GM19452 (cell line): ENCODE measurements at regions not wholly inside any gene's neighbourhood (a gene's known extent, or its start where the extent isn't known, plus 50 kb on each side); places are given as distances from the start of the nearest gene placed in this dataset.
A peak's percentile ranks its signal among the peaks of the same experiment; 100 is the strongest.

Source experiments
- ATAC-seq: cut with Tn5 transposase; IDR thresholded peaks from one replicate; pipeline ENCODE4 v1.9.1; 2021; ENCODE audit not compliant: unreplicated experiment

DNA sequence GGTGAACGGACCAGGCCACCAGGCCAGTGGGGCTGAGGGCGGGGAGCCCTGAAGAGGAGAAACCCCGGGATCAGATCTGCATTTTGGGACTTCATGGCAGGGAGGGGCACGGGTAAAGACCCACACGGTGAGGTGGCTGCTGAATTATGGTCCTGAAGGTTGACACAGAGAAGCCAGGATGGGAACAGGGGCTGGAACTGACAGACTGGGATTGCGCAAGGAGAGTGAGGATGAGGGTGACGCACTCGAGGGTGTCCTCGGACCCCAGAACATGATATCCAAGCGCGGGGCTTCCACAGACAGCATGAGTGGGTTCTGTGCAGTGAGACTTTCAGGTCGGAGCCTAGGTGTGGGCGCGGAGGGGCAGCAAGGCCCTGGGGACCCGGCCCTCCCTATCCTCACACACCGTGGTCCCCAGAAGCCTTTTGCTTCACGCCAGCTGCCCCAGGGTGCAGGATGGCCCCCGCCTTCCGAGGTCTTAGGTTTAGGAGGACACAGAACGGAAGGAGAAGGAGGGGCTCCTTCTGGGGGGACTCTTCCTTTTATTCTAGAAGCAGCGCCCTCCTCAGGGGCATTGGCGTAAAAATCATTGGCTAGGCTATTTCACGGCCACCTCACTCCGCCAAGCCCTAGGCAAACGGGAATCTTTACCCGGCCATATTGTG is 416.8 kb upstream of the HS6ST1 start:
- no peak for ATAC-seq

DNA sequence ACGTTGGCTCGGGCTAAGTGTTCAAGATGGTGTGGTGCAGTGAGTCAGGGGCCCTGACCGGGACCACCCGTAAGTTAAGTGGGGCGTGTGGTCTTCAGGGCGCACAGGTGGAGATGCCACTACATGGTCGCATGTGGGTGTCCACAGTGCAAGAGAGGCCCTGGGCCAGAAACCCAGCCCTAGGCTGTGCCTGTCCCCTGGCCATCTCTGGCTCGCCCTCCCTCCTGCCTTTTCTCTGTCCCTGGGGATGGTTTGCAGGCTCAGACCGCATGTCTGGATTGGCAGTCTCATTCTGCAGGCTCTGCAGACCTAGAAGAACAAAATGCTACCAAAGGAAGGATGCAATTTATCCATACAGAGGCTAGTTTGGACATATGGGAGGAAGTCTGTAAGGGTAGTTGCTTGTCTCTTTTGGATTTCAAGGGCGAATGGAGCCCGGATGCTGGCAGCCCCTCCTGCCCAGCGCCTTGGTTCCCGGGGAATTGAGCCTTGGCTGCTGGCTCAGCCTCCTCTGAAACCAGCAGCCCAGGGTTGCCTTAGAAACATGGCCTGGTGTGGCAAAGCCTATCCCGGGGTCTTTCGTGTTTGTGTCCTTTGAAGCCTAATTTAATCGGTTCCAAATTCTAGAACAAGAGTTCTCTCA is 417.5 kb upstream of the HS6ST1 start:
- ATAC-seq = no peak

DNA sequence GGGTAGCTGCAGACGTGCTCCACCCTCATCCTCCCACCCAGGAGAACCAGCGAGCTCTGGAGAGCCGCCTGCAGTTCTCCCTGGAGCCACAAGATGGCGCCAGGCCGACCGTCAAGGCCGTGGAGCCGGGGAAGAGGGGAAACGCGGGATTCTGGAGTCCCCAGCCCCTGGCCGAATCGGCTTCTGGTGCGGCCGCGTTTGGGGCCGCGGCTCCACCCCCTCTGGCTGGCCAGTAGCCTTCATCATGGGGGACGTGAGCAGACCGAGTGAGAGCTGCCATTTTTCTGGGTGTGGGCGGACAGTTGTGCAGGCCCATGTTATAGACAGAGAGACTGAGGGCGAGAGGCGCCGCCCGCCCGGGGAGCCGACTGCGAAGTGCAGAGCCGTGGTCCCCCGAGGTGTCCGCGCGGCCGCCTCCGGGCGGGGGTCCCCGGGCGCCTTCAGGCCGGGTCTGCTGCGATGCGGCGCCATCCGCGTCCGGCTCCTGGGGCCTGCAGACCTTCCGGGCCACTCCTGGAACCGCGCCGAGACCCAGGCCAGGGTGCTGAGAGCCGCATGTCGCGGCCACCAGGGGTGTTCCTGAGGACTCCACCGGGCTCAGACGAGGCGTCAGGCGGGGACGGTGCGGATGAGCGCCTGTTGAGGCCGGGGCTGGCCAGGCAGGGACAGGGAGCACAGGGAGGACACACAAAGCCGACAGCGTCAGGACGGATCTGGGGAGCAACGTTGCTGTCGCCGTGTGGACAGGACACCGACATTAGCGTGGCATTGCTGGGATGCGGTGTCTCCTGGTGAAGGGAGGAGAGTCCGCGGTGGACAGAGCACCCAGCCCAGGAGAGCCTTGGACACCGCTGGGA is 418.2 kb upstream of the HS6ST1 start:
- ATAC-seq = peak; percentile 44

DNA sequence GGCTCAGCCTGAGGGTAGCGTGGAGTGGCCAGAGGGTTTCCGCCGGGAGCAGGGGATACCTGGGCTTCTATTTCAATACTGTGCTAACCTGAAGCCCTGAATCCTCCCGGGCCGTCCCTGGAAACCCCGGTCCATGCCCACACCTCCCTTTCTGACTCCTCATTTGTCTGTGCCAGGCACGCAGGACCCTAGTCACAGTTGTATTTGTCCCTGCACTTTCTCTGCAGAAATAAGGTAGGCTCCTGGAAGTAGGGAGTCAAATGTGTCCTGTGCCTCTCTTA is 418.8 kb upstream of the HS6ST1 start:
- ATAC-seq = no peak

DNA sequence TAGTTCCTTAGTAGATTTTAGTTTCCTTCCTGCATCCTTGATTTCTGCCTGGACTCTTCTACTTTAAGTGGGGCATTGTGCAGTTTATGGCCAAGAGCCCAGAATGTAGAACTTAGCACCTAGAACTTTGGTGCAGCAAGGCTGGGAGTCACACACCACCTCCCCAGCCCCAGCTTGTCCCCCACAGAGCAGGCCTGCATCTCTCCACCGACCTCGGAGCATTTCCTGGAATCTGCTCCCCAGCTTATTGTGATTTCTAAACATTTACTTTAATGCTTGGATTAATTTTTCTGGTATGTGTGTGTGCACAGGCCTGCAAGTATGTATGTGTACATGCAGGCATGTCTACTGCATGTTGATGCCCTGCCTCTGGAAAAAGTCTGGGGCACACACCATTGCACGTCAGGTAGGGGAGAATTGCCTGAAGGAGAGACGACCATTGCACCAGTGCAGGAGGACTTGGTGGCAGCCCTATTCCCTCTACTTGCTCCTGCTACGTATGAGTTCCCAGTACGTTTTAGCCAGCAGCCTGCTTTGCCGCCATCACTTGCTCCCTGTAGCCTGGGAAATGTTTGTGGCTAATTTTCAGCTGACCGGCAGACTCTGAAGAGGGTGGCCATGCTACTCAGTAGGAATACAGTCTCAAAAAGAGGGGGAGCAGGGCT is 419.9 kb upstream of the HS6ST1 start:
- no peak for ATAC-seq

DNA sequence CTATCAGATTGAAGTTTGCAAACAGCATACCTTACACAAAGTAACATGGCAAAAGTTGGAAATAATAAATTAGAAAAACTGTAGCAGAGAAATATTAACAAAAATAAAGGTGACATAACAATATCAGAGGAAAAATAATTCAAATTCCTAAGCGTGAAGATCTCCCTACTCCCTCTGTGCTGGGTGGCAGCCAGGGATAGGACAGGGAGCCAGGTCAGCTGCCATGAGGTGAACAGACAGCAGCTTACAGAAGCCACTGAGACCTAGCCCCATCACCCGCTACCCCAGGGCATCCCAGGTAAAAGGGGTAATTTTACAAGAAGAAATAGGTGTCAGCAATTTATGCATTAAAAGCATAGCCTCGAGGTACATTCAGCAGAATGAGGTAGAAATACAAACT is 423.8 kb upstream of the HS6ST1 start:
- no peak for ATAC-seq

DNA sequence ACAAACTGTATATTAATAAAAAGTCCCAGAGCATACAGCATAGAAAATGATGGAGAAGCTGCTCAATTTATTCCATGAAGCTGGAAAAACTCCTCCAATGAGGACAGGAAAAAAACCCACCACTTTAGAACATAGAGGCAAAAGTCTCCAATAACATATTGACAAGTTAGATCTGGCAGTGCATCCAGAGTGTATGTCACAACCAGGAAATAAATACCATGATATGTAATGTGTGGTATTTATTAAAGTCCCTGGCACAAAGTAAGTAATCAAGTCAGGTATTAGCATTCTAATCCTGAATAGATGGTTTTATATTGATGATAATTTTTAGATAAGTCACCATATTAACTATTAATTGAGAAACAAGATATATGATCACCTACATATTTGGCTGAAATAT is 427.3 kb upstream of the HS6ST1 start:
- ATAC-seq = no peak

DNA sequence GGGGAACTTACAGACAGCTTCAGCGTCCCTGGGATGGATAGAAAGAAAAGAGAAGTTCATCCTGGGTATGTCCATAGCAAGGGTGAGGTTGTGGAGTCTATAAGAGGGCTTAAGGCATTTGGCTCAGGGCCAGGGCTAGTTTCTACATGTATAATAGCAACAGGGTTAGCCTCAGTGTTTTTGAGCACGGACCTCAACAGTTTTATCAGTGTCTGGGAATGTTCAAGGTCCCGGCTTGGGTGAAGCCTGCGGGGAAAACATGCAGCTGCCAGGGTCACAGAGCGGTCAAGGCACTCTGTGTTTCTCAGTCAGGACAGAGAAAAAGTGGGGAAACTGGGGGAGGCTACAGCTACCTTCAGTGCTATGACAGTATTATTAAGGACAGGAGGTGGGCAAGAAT is 427.7 kb upstream of the HS6ST1 start:
- ATAC-seq = no peak

DNA sequence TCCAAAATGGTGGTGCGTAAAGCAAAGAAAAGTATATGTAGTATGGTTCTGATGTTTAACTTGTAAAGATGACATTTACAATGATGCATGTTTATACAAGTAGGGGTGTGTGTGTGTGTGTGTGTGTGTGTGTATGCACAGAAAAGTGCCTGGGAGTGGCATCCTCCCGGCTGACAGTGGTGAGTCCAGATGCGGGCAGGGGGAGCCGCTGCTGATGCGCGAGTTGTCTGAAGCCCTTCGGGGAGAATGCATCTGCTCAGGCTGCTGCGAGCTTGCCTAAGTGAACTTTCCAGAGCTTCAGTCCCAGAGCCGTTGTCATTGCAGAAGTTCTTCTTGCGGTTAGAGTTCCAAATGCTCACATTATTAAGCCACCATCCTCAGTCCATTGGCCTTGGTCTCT is 429.7 kb upstream of the HS6ST1 start:
- ATAC-seq = no peak

DNA sequence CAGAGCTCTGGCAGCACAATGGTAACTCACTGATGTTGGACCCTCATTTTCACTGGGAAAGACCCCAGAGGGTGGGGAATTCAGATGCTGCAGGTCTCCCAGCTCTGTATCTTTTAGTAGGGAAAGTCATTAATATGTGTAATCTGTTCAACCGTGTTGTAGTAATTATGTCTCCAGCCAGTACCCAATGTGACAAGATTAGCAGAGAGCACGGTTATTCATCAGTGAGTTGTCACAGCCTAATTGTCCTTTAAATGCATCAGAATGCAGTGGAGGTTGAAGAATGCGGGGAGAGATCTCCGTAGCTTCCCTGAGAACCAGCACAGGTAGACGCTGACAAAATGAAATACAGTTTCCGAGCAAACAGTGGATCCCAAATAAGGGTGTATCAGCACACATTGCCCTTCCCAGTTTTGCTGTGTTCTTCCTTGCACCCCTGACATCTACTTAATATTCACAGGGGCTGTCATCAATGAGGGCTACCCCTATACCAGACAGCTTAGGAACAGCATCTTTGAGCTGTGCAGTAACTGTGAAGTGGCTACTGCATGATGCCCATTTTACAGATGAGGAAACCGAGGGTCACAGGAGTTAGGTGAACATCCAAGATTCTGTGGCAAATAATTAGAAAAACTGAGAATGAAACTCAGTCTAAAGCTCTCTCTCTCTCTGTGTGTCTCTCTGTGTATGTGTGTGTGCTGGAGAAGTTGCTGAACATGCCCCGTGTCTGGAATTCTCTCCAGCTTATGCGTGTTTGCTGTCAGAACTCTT is 430.4 kb upstream of the HS6ST1 start:
- ATAC-seq = no peak

DNA sequence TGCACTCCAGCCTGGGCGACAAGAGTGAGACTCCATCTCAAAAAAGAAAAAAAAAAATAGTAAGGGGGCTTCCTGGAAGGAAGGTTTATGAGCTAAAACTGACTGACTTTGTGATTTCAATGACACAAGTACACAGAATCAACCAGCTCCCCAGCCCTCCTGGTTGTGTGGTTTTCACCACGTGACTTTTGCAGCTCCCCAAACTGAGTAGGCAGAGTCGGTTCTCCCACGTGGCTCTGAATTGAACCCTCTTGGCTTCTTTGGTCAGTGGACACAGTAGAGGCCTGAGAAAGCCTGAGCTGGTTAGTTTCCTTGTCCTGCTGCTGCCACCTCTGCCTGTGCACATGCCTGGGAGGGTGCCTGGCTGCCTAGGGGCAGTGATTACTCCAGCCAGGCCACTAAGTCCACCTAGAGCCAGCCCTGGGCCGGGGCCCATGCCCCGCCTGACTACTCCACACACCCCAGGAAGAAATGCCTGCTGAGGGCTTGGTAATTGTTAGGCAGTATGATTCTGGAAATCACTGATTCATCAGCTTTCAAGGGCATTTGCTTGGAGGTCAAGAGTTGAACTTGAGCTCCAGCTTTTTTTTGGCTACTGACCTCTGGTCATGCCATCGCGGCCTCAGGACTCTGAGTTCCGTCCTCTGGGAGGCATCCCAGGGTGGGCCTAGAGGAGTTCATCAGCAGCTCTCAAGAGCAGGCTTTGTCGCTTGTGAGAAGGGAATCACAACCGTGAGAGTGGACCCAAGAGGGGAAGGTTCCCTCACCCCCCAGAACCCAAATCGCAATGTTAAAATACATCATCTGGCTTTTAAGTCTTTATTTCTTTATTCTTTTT is 431.9 kb upstream of the HS6ST1 start:
- no peak for ATAC-seq

DNA sequence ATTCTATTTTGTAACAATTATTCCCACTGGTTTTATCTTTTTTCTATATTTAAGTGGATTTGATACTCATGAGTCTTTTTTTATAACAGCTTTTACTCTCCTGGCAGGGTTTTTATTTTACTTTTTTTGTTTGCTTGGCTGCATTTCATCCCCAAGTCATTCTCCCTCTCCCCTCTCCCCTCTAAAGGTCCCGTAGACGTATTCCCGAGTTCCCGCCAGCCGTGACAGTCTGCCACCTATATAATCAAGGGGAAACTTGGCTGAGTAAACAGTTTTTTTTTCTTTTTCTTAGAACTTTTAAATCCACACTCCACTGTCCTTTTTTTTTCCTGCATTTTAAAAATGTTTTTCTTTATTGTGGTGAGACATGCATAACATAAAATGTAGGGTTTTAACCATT is 433.1 kb upstream of the HS6ST1 start:
- ATAC-seq = no peak

DNA sequence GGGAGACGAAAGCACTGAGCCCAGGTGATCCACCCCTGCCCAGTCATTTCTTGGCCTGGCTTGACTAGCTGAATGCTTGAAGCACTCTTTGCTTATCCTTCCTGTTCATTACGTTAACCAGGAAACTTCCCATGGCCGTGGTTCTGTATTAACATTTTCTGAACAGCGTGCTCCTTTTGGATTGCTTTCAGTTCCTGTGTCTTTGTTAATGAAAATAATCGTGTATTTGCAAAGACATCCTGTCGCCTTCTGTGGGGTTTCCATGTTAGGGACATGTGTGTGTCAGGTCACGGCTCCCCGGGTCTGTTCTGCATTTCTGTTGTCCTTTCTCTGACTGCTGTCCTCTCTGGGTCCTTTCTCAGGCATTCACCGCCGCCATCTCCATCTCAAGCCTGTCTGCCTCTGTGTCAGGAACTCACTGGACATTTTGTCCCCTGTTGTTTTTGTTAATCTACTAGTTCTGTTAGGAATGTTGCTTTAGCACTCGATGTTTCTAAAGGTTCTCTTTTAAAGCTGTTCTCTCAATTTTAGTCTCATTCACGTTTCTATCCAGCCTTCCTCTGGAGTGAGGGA is 434.1 kb upstream of the HS6ST1 start:
- no peak for ATAC-seq

DNA sequence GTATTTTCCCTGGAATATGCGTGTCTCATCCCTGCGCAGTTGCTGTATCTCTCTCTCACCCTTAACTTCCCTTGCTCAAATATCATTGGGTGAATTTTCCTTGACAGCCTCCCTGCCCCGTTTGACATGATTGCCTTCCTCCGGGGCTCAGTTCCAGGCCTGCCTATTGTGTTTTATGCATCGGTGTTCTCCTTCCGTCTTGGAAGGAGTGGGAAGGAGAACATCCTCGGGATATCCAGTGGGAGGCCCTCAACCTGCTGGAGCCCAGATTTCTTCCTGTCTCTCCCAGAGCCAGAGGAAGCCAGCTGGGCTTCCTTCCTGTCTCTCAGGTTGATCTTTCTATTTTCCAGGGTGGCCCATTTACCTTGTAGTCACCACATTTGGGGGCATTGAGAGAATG is 434.7 kb upstream of the HS6ST1 start:
- no peak for ATAC-seq

DNA sequence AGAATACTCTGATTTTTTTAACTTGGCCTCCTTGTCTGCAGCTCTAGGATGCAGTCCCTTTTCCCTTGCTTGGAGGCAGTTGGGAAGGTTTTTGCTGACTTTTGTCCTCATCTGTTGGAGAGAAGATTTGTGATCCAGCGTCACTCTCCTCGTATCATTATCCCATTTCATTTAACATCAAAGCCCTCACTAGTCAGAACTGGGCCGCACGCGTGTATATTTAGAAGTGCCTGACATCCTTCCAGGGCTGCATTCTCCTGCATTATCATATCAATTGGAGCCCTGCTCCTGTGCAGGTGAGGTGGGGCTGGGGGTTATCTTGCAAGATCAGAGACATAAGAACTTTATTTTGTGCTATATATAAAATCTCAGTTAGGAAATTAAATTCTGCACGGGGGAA is 435.1 kb upstream of the HS6ST1 start:
- no peak for ATAC-seq

DNA sequence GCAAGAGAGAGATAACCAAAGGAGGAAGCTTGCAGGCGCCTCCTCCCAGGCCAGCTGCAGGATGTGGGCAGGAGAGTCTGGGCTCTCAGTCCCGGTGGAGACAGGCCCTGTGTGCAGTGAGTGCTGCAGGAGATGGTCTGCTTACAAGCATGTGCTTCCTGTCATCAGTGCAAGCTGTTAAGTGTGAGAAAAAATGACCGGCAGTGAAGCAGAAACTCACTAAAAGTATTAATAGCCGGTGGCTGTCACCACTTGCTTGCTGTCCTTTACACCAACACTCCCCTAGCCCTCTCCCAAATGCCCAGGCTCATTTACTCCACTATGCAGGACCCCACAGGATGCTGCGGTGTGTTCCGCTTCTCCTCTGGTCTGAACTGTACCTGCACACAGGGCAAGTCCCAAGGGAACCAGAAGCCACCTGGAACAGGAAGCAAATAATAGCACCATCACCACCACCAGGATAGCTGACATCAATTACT is 435.6 kb upstream of the HS6ST1 start:
- ATAC-seq = peak; percentile 84

DNA sequence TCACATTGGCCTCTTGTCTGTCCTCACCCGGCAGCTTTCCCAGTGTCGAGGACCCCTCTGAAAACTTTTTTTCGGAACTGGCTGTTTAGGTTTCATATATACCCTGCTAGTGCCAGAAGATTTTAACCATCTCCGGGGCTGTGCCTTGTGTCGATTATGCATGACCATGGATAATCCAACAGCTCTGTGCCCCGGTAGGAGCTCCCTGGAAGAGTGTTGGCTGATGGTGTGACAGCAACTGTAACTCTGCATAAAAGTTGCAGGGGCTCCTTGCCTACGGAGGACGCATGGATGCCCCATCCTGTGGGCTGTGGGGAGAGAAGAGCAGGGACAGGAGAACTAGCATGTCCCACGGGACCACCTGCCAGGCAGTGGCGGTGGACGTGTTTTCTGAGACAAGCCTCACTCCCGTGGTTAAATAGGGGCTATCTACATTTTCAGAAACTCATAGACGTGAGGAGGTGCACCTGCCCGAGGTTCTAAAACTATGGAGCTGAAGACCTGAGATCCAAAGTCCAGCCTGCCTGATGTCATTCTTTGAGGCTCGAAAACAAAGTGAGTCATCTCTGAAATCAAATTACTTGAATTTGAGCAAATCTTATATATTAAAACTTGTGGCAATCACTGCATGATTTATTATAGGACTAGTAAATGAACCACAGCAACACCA is 437.2 kb upstream of the HS6ST1 start:
- ATAC-seq = no peak

DNA sequence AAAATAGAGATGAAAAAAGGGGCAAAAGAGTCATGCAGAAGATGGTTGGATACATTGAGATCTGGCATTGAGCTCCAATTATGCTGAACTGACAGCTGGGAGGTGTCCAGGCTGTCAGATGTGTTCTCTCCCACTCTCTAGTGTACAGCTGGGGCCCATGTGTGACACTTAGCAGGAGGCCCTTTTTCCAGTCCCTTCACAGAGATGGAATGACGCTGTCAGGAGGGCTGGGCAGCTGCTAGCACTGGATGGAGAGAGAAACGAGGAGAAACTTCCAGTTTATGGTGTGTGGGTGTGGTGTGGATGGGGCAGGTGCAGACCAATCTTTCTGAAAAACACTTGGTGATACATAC is 437.7 kb upstream of the HS6ST1 start:
- no peak for ATAC-seq

DNA sequence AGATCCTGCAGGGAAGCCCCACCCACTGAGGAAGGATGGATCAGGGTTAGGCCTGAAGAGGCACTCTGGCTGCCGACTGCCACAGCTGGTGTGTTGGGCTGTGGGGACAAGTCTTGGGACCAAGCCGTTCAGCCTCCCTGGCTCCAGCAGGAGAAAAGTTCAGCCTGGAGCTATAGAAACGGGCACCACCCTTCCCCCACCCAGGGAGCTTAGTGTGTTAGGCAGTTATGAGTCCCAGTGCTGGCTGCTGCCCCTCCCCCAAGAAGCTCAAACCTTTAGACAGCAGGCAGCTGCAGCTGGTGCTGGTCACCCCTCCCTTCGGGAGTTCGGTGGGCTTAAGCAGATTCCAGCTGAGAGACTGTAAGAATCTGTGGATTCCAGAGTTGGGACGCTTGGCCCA is 447.1 kb upstream of the HS6ST1 start:
- no peak for ATAC-seq
